Caki2 (cell line): ENCODE measurements at regions not wholly inside any gene's neighbourhood (a gene's known extent, or its start where the extent isn't known, plus 50 kb on each side); places are given as distances from the start of the nearest gene placed in this dataset.
A peak's percentile ranks its signal among the peaks of the same experiment; 100 is the strongest.

Source experiments
- DNase-seq: peaks from one replicate; pipeline ENCODE4 v3.0.0-alpha.2; 2015; ENCODE audit warnings: low read depth
- in situ Hi-C: cut with HindIII; loops from 2 replicates; pipeline ENCODE4 v1.10.0; 2016; ENCODE audit warnings: low sequenced_read_pairs, low pct_unique_long_range_greater_than_20kb, mixed read lengths

DNA sequence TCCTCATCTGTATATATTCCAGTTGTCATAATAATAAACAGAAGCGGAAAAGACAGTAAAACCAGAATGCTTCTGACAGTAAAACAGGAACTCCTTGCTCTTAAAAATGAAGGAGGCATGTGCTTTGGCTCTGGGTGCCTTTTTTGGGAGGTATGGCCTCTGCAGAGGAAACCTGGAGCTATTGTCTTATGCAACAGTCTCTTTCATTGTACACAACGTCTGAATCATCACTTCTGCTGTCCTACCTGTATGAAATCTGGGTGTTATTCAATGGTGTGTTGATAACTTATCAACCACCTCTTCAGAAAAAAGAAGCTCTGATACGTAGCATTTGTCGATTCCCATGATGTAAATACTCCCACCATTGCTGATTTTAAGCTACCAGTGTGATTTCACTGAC lies 64.8 kb downstream of the CDCA7 start:
- in situ Hi-C loops = no loop called here
- DNase-seq = no peak

DNA sequence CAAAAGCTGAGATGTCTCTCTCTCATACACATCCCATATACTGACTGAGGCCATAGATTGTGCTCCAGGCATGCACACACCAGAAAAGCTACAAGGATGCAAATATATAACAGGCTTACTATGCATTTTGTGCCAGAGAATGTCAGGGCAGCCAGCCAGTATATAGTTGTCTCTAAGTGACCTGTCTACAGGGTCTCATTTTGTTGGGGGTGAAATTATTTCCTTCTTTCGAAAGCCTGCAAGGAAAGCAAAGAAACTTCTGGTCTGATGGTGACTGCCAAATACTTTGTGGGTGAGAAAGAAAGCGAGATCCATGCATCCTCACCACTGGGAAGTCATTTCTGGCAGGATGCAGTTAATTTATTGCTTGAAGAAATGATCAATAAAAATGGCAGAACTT lies 70.2 kb downstream of the CDCA7 start:
- in situ Hi-C loops = no loop called here
- DNase-seq = no peak

DNA sequence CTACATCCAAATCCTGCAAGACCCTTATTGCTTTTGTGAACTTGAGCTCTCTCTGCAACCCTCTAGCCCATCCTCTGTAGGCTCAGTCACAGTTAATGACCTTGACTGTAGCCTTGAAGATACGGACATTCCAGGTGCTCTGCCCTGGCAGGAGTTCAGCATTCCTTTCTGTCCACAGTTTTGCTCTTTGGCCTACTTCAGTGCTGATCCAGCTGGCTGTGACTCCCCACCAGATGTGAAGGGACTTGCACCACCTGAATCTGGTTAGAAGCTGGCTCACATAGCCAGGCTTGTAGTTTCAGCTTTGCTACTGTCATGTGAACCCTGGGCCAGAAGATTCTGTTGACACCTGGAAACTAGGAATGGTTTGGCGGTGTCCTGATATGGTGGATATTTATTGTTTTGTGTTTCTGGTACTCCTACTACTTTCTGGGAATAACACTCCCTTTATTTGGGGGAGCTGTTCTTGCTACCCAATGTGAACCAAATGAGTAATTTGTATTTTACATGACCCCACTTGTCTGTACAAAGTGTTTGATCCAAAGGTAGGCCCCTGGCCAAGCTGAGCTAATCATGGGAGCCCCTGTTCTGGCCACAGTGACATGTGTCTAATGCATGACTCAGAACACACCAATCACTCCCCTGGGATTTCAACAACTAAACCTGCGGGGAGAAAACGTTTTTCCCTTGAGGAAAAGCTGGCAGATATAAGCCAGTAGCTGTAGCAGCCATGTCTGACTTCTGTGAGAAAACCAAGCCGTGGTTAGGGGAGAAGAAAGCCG lies 73.4 kb downstream of the CDCA7 start:
- in situ Hi-C loops = no loop called here
- DNase-seq = no peak

DNA sequence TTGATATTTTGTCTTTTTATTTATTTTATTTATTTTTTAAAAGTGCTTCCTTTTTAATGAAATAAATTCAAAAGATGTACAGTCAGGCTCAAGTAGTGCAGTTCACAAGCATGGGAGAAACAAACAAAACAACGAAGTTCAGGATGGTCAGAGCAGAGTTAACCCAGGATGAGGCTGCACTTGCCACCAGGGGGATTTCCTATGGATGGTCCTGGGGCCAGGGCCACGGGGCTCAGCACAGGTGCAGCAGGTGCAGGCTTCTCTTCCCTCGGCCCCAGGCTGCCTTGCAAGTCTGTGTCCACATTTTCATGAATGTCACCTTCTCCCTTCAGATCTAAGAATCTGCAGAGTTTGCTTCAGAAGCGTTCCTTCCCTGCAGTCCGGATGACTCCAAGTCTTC lies 76.5 kb downstream of the CDCA7 start:
- no peak for DNase-seq
- in situ Hi-C loops = no loop called here

DNA sequence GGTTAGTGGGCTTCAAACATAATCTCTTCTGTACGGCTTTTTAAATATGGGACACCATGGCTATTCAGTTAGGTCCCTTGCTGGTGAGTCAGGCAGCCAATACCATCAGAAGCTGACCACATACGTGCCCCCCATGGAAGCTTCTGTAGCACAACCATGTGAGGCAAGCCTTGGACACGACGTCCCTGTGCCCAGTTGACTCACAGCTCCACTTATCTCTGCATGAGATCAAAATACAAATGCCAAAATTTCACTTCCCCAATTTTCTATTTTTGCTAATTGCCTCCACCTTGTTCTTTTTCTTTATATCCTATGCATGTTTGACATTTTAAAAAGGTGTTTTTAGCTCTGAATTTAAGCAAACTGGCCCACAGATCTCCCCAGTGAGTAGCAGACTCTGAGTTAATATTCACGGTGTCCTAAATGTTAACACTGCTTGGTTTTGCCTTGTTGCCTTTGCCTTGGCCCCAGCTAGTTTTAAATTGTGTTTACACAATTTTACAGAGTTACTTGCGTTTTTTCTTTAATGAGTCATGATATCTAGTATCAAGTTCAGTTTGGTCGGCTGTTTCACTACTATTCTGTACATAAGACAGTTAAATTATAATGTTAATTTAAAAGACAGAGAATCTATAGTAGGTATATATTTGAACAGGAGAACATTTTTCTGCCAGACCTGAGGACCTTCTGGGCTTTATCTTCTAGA lies 77.5 kb downstream of the CDCA7 start:
- in situ Hi-C loops = no loop called here
- DNase-seq = no peak

DNA sequence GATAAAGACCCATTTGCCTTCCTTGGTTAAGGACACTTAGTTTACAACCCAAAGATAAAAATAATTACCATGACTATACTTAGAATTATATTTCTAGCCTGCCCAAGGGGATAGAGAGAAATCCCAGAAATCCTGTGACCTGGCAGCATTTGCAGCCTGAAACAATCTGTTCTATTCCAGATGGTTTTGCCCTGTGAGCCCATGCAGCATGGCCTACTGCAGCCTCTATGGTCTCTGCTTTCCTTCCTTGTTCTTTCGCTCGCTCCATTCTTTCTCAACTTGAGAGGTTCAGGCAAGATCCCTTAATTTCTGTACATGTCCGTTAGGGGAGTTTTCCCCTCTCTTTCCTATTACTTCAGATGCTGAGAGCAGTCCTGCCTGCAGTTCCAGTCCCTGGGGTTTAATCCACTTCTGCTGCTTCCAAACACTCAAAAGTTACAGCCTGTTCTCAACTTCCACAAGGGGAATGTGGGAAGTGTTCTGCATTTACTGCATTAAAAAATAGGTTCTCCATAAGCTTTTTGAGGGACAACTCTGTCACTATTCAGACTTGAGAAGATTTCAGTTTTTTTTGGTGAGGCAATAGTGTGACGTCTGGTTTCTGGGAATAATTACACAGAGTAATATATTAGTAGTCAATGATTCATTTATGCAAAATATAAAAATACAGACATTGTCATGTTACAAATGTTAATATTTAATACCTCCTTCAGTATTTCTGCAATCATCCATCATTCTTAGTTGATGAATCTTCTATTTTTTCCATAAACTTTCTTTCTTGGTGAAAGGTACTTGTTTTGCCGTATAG lies 80.3 kb downstream of the CDCA7 start:
- no peak for DNase-seq
- in situ Hi-C loops = no loop called here

DNA sequence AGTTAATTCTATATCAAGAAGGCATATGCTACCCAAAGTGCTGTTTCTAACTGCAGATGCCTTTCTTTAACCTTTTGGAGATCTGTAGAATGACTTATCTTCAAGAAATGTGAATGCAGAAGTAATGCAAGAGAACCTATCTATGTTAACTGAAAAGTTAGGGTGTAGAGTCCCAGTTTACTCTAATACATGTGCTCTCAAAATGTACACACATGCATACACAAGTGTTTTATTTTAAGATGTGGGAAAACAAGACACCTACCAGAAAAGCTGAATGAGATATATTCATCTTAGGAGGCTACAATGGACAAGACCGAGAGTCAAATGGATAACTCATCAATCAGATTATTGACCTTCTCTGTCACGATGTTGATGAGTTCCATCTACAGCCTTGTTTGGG lies 80.9 kb downstream of the CDCA7 start:
- no peak for DNase-seq
- in situ Hi-C loops = no loop called here

DNA sequence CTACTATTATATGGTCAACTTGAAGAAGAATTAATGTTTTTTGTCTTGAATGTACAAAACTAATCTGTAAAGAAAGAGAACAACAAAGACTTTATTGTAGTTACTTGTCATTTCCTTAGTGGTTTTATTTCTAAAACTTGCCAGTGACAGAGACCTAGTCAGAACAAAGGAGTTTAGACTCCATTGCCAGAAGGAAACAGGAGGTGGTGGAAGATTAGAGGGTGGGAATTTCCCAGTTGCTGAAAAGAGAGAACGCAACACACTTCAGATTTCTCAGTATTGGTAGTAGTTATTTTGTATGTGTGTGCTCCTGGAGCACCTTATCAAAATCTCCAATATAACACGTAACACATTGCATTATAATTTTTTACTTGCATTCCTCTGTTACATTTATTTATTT lies 81.4 kb downstream of the CDCA7 start:
- no peak for DNase-seq

DNA sequence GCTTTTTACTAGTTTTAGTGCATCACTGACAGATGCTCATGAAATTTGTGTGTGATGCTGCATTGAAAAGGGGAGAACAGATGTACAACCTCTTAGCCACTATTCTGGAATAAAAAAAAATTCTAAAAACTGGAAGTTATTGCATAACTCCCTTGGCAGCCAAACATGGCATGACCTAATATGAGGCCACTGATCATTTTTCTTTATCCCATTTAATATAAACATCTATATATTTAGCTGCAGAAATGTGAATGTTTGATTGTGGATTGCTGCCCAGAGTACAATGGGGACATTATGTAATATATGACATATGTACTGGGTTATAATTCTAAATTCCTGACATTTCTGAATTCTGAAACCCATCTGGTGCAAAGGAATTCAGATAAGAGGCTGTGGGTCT lies 86.5 kb downstream of the CDCA7 start:
- in situ Hi-C loops = no loop called here

More for the DNA sequence above, 81.4 kb downstream of the CDCA7 start:
- in situ Hi-C loops = no loop called here

DNA sequence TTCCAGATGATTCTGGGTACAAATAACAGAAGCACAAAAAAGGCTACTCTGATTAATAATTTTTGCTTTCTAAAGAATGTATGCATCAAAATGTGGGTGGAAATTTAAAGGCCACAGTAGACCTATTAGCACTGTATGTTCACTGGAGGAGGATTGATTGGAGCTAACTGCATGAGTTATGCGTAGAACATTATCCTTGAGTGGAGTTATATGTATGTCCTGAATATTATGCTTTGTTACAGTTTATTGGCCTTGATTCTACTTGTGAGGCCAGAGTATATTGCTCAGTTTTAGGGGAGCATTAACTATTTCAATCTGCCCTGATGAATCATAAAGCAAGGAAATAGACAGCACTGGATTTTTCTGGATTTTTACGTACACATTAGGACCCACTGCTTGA lies 87.9 kb downstream of the CDCA7 start:
- no peak for DNase-seq
- in situ Hi-C loops = no loop called here

More for the DNA sequence above, 86.5 kb downstream of the CDCA7 start:
- no peak for DNase-seq

DNA sequence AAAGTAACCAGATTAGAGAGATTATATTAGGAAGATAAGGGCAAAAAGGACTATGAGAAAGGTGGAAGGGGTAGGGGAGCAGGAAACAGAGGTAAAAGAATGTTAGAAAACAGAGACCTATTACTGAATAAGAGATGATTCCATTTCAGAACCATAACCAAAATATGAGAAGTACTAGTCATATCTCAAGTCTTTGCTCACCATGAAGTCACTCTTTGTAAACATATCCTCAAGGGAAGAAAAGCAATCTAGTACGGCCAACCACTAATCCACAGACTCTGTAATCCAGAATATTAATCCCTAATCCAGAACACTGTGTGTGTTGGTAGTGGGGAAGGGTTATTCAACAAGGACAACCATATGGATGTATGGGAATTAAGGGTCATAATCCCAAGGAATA lies 92.0 kb downstream of the CDCA7 start:
- DNase-seq = no peak
- in situ Hi-C loops = no loop called here

DNA sequence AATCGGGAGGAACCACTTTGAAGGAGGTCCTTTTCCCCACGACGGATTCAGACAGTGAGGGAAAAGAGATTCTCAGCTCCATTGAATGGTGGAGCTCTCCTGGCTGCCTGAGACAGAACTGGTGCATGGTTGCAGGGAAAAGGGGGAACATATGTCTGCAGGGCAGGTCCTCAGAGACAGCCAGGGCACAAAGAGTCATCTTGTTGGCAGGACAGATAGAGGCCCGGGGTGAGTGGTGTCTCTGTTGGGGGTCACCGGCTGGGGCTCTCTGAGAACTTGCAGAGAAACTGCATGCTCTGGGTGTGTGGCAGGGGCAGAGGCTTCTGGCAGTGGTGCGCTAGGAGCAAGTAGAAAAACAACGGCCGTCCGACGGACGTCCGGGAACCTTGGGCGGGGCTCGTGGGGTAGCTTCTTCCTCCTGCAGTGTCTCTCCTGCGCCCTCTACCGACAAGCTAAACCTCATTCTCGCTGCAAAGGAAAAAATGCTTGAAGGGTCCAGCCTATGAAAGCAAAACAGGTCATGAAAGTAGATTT lies 94.3 kb downstream of the CDCA7 start:
- peak; percentile 80 for DNase-seq
- in situ Hi-C loops = no loop called here

DNA sequence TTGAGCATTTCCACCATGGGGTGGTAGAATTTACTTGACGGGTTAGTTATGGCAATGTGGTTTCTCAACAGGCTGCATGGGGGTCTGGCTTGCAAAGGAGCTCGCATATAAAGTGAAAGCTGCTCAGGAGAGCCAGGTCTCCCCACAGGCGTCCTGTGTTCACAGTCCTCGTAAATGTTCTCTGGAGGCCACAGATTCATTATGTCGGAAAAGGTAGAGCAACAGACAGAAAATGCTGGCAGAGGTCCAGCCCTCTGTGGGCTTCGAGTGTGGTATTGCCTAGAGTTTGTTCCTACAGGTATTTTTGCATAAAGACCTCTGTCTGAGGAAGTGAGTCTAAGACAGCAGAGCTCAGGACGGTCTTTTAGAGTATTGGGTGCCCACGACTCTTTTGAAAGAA lies 96.4 kb downstream of the CDCA7 start:
- no peak for DNase-seq
- in situ Hi-C loops = no loop called here

DNA sequence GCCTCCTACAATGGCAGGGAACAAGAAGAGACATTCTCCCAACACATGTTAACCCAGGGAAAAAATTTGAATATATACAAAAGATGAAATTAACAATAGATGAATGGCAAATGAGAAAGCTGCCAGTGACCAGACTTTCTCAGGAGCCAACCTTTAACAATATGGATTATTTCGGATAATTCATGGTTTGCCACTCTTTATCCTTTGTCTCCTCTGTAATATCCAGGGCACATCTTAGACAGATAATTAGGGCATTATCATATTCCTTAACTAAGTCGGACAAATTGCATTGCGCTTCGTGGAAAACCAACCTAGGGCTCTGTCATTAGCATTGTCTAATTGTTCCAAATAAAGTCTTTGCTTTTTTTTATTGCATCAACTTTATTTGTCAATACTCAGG lies 97.3 kb downstream of the CDCA7 start:
- no peak for DNase-seq
- in situ Hi-C loops = no loop called here

DNA sequence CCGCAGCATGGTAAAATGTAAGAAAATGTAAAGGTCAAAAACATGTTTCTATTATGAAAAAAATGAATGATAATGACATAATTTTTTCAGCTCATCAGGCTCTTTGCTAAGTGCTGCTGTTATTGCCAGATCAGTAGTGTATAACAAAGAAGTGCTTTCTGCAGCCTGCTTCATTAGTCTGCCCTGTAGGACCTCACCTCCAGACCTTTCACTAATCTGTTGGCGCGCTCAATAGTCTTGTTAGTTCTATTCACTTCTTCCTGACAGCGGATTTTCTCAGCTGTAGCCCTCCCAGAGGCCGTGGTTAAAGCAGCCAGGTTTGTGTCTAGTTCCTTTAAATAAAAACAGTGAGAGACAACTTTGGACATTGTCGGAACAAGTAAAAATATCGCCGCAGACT lies 97.7 kb downstream of the CDCA7 start:
- in situ Hi-C loops = no loop called here
- DNase-seq = no peak

DNA sequence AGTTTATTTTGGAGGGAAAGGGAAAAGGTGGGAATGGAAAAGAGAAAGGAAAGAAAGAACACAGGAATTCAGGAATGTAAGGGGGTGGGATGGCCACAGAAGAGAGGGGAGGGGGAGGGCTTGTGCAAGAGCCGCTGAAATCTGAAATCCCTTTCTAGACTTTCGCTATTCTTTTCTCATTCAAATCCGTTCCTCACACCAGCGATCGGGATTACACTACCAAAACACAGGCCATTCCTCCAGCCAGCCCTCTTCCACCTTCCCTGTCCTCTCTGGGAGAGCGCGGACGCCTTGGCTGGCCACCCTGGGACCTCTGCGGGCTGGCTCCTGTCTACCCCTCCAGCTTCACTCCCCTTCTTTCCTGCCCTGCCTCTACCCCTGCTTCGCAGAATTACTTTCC lies 102.3 kb downstream of the CDCA7 start:
- DNase-seq = no peak
- in situ Hi-C loops = no loop called here

DNA sequence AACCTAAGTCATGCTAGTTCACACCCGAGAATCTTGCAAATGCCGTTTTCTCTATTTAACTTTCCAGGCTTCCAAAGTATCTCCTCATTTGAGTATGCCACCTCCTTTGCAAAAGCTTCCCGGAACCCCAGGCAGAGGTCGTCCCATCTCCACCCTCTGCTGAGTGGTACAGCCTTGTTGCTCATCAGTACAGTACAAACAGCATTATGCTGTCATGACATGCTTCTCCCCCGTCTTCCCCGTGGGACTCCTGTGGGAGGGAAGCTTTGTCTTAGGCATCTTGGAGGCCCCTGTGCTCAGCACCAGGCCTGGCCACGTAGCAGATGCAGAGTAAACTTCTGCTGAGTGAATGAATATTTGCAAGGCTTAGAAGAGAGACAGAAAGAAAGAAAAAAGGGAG lies 102.7 kb downstream of the CDCA7 start:
- in situ Hi-C loops = no loop called here

DNA sequence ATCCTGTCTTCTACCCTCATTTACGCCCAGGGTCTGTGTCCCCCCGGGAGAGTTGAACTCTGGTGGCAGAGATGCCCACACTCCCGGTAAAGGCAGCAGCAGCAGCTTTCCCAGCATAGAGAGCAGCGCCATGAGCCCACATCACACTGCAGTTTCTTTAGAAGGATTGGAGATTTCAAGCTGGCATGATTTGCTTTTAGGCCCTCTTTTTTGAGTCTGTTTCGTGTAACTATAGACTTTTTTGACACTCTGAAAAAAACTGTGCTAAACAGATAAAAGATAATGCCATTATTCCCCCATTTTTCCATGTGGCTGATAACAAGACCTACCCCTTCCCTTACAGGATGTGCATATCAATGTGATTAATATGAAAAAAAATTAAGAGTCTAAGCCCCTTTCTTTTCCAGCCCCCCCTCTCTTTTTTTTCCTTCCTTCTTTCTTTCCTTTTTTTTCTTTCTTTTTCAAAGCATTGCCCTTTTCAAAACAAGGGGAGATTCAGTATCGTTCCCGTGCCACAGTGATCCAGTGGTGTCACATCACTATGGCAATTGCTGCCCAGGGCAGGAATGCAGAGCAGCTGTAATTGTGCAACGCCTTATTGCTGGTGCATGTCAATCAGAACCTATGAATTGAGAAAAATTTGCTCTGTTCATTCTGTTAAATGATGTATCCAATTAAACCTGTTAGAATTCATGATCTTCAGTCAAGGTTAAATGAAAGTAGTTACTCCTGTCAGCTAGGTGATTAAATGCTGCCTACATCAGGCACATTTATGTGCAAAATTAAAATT lies 104.5 kb downstream of the CDCA7 start:
- in situ Hi-C loops = no loop called here
- DNase-seq = no peak

More for the DNA sequence above, 102.7 kb downstream of the CDCA7 start:
- no peak for DNase-seq
